Islet precursor cell (in vitro differentiated cells): ENCODE measurements at regions not wholly inside any gene's neighbourhood (a gene's known extent, or its start where the extent isn't known, plus 50 kb on each side); places are given as distances from the start of the nearest gene placed in this dataset.
A peak's percentile ranks its signal among the peaks of the same experiment; 100 is the strongest.
"Not testable (repeated sequence)": the region's sequence is repeated elsewhere in the genome, so short reads cannot be mapped to it uniquely, and the experiment has no call there.

Experiments used
- DNase-seq: peaks from one replicate; pipeline ENCODE4 v3.0.0-alpha.2; 2018

DNA sequence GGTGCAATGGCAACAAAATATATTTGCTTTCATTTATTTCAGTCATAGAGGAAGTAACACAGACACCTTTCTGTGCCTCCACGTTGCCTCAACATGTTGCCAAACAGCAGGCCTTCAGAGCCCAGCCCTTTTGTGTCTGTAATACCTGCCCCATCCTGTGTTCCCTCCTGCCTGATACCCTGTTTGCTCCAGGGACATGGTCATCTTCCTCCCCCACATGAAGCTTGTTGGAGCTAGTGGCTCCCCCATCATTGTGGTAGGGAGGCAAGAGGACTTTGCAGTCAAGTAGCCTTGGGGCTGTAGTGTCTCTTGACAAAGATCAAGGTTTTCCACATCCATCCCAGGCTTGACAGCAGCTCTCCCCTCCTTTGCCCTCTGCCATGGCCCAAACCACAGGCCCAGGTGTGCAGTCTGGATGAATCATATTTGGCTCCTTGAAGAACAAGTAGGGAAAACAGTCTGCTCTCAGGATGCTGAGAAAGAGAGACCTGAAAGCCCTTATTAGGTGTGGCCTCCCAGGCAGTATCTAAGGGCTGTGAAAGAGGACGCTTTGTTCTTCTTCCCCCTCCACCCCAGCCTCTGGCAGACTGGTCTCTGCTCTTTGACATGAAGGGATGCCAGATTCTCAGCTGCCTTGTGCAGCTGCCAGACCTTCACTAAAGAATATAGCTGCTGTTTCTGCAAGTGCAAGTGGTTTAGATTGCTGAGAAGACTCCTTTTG is 329.0 kb downstream of the C12orf75 start:
- DNase-seq, result peak; percentile 94

DNA sequence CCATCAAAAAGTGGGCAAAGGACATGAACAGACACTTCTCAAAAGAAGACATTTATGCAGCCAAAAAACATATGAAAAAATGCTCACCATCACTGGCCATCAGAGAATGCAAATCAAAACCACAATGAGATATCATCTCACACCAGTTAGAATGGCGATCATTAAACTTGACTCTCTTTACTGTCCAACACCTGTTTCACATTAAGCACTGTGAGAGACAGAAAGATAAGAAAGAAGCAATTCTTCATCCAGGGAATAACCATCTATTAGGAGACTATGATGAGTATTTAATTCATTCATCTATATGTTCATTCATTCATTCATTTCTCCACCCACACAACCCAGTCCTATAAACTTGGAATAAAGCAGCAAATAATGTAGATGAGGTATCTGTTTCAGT is 334.3 kb downstream of the C12orf75 start:
- not testable (repeated sequence) for DNase-seq

DNA sequence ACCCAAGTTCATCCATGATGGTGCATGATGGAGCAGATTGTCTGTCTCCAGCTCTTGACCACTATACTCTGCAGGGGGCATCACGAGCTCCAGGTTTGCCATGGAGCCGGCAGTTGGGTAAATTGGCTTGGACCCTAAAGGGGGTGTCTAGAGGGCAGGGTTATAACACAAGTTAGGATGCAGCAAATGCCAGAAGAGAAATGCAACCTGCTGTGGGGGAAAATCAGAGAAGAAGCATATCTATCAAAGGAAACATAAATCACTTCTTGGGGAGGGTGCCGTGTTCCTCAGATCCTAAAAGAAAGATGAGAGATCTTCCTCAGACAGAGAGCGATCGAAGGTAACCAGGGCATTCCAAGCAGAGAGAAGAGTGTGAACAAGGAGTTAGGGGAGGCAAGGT is 334.9 kb downstream of the C12orf75 start:
- DNase-seq, result no peak

DNA sequence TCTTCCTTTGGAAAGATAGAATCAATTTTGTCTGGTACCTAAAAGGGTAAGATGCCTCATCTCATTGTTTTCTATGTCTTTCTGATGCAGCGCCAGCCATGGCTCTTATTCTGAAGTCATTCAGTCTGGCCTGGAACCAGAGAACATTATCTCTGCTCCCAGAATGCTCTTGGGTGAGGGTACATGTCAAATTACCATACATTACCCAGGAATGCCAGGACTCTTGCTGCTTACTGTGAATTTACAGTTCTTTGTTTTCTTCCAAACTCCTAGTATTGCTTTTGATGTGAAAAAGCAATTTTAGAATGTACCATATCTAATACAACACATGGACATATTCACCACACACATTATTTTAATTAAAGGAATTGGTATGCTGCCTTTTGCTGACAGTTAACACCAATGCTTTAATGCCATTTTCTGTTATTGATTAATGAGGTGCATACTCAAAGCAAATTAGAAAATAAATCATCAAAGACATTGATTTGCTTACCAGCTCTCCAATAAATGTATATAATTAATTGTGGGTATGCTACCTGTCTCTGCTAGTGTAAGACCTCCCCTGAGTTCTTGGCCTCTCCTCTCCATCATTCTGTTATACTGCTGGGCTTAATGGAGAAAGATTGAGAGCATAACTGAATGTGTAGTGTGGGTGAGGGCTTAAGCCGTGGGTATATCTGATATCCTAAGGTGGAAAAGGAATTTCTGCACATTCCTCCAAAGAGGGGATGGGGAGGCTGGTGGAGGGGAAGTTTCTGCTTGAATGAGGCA is 337.7 kb downstream of the C12orf75 start:
- DNase-seq, result no peak

DNA sequence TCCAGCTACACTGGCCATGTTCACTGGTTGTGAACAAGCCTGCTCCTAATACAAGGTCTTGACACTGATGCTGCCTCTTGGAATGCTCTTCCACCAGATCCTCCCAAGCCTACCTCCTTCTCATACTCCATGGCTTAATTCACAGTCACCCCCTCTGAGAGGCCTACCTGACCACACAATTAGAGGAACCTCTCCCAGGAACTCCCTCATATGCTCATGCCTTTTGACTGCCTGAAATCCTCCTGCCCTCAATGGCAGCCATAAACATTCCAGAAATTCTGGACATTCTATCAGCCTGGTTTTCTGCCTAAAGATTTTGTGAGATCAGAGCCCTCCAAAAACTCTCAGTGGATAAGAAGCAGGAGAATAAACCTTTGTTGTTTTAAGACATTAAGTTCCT is 340.2 kb downstream of the C12orf75 start:
- DNase-seq, result peak; percentile 90

DNA sequence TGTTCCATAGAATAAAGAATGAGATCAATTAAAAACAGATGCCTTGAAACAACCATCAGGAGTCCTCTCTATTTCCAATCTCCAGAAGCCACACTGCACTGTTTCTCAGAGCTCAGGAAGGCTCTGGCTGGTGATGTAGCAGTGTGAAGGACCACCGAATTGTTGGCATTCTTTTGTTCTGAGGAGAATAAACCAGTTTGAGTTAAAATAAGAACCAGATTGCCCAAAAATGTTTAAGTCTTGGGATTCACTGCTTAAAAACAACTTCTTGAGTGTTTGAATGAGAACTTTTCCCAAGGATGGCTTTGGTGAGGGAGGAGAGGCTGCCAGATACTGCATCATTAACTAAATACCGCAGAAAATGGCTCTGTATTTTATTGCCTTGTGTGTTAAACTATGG is 341.2 kb downstream of the C12orf75 start:
- no peak for DNase-seq

DNA sequence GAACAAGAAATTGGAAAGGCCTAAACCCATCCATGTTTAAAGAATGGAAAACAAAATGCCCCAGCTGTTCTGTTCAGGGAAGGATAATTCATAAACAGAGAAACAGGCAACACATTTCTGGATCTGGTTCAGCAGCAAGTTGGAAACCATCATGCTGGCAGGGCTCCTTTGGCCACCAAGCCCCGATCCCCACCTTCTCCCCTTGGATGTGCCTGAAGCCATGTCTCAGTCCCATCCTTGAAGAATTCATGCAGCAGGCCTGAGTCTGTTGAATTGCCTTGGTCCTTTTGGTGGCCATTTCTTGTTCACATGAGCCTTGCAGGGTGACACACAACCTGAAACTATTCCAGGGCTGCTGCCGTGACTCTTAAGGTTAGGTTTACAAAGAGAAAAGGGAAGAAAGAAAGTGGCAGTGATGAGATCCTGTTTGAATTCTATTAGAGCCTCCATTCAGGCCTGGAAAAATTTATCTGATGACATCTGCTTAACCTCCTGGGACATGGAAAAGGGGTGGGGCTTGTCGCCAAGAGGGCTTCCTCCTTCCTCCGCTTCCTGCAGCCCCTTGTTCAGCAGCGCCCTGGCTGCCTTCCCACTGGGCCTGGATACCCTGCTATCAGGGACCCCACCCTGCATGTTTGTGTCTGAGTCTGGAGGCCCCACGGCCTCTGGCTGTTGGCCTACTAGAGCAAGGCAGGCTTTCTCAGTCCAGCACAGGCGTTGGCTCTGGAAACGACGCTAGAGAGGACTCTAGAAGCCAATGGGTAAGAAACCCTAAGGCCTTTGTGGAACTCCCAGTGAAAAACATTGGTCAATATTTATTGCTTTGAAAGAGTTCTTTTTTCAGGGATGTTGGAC is 341.9 kb downstream of the C12orf75 start:
- DNase-seq, result no peak

DNA sequence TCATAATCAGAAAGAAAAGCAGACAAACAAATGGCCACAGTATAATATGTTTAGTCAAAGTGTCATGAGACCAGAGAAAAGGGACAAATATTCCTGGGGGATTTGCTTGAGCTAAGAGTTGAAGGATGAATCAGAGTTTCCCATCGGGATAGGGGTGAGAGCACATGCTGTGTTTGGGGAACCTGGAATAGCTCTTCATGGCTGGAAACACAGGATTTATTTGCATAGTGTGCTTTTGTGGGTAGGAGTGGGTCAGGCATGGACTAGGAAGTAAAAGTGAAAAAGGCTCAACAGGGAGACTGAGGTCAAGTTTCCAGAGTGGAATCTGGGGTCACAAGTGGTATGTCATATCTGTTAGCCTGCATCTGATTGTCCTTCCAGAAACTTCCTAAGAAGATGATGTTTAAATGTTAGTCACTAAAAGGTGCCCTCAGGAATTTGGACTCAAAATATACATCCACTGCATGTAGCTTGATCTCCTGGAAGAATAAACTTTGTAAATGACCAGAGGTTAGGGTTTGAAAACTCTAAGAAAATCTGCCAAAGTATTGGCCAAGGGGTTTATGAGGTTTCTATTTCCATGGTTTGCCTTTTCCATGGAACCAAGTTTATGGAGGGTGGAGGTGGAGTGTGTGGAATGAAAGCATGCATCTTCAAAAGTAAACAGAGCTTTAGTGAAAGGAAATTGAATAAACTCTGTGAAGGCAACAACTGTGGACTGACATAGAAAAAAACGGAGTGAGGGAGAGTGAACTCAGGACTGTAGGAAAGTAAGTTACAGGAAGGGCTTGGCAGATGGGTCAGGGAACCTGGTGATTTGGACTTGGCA is 344.6 kb downstream of the C12orf75 start:
- DNase-seq, result no peak

DNA sequence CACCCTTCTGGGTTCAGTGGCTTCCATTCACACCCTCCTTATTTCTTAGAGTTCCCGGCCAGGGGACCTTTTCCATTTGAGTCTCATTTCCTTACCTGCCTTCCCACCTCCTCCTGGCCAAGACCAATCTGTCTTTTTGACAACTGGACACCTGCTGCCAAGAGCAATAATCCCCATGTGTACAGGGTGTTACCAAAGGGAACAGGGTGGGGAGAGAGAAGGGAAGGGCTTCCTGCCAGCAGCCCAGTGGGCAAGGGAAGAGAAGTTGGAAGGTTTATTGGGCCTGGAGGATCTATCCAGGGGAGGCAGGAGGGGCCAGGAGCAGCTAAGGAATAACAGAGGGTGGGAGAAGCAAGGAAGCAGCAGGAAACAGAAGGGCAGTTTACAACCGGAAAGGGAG is 346.2 kb downstream of the C12orf75 start:
- DNase-seq, result peak; percentile 50

DNA sequence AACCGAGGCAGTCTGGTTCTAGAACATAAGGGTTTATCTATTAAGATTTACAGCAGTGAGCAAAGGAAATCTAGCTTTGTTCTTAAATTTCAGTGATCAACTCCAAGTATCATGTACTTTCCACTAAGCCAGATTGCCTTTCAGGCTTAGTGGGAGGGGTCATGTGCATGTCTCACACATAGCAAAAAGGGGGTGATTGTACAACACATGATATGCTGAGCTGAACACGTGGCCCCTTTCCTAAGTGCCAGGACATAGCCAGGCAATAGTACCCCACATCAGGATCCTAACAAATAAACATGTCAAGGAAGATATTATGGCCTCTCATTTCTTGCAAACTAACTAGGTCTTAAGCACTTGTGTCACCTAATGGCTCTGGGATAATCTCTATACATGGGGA is 347.2 kb downstream of the C12orf75 start:
- no peak for DNase-seq

DNA sequence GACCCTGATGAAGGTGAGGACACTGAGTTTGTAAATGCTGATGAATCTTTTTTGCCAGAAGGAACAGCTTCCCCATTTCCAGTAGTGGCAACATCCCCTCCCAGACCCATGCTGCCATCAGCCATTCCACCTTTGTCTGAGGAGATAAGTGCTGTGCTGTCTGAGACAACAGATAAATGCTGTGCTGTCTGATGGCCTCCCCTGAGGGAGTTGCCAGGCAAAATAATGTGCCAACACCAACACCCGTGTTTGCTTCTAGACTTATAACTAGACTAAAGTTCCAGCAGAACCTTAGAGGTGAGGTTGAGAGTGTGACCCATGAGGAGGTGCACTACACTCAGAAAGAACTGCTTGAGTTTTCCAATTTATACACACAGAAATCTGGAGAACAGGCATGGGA is 349.5 kb downstream of the C12orf75 start:
- no peak for DNase-seq

DNA sequence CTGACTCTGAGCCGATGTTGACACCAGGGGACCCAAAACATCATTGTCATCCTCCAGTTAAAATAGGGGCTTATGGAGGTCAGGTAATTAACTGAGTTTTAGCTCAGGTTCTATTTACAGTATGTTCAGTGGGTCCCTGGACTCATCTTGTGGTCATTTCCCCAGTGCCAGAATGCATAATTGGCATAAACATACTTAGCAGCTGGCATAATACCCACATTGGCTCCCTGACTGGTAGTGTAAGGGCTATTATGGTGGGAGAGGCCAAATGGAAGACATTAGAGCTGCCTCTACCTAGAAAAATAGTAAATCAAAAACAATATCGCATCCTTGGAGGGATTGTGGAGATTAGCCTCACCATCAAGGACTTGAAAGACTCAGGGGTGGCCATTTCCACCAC is 350.9 kb downstream of the C12orf75 start:
- DNase-seq, result no peak

DNA sequence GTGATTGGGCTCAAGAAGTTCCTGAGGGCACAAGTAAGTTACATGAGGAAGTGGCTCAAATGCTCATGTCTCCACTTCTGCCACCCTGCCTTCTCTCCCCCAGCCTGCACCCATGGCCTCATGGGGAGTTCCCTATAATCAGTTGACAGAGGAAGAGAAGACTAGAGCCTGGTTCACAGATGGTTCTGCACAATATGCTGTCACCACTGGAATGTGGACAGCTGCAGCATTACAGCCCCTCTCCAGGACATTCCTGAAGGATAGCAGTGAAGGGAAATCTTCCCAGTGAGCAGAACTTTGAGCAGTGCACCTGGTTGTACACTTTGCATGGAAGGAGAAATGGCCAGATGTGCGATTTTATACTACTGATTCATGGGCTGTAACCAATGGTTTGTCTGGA is 352.3 kb downstream of the C12orf75 start:
- DNase-seq, result peak; percentile 48

DNA sequence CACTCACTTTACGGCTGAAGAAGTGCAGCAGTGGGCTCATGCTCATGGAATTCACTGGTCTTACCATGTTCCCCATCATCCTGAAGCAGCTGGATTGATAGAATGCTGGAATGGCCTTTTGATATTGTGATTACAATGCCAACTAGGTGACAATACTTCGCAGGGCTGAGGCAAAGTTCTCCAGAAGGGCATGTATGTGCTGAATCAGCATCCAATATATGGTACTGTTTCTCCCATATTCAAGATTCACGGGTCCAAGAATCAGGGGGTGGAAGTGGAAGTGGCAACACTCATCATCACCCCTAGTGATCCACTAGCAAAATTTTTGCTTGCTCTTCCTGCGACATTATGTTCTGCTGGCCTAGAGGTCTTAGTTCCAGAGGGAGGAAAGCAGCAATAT is 353.3 kb downstream of the C12orf75 start:
- peak; percentile 17 for DNase-seq

DNA sequence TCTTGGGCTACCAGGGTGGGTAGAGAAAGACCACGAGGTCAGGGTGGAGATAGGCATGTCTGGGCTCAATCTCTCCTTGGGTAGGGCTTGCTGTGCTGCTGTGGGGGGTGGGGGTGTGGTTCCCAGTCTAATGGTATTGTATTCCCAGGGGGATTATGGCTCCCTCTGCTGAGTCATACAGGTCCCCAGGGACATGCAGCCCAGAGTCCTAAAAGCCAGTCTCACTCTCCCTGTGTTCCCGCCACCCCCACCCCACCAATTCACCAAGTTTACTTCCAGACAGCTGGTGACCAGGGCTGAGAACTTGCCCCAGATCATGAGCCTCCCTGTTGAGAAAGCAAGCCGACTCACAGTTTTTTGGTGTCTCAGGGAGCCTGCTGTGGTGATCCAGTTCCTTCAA is 367.6 kb downstream of the C12orf75 start:
- no peak for DNase-seq

DNA sequence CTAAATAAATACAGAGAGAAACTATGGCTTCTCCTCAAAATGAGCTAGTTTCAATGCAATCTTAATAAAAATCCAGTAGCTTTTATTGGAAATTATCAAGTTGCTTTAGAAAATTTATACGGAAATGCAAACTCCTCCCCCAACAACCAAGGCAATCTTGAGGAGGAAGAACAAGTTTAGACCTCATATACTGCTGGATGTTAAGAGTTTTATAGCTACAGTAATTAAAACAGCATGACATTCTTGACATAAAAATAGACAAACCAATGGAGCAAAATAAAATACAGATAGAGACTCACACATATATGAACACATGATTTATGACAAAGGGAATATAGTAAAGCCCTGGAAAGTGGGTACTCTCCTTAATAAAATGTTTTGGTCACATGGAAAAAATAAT is 368.7 kb downstream of the C12orf75 start:
- no peak for DNase-seq

DNA sequence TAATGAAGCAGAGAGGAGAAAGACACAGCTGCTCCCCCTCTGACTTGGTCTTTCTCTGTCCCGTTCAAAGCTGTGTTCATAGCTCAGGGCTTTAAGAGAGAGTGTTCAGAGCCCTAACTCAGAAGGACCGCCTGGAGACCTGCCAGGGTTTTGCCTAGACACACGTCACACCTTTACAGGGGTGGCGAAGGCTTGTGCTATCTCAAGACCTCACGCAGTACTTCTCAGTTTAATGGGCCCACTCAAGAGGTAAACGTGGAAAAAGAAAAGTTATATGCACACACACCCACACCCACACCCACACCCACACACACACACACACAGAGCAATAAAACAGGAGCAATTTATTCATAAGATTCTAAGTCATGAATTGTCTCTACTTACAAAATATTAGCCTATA is 374.3 kb downstream of the C12orf75 start:
- no peak for DNase-seq

DNA sequence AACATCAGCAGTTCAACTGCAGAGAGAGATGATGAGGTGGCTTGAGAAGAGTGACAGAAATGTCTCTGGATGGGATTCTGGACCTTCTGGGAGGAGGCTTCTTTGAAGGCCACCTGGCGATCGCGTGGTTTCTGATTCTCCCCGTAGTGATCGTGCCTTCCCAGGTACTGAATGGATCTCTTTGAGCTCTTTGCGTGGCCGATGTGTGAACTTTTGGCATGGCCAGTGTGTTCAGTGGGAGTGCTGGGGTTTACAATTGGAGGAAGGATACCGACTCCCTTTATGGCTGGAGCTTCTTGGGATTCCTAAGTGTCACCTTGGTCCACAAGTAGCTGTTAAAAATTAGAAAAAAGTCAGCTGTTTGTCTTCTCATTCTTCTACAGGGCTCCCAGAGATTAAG is 374.7 kb downstream of the C12orf75 start:
- DNase-seq, result no peak

DNA sequence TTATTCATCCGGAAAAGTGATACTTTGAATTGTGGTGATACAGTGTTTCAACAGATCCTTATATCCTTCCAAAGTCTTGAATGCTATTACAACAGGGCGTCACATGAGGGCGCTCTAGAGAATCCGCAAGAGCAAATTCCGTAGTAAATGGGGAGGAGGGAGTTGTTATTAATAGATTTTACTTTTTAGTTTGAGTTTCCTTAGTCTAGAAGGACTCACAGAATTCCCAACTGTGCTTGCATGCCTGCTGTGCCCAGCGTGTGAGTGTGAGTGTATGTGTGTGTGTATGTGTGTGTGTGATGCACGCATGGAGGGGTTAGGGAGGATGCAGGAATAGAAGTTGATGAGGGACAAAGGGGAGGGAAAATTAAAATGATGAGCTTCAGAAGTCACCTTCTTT is 375.3 kb downstream of the C12orf75 start:
- peak; percentile 67 for DNase-seq

DNA sequence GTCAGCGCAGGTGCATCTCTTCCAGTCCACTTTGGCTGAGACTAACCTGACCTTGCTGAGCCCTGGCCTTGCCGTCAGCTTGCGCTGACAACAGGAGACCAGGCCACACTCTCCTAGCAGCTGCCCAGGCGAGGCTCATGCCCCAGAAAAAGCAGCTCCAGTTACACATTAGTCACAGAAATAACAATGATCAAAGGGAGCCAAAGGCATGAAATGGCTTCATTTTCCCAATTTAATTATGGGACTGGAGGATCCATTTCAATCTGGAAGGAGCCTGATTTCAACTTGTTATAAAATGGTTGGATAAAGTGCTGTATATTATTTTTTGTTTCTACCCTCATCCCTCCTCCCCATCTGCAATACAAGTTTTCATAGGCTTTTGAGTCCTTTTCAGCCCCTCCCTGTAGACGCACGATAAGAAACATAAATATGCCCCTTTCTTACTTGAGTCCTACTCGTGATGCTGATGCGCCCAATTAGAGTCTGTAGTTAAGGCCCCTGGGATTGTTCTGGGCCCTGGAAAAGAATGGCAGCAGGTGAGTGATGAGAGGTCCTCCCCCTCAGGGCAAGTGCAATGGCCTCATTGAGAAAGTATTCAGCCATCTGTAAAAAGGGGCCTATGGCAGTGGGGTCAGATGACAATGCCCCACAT is 376.0 kb downstream of the C12orf75 start:
- DNase-seq, result peak; percentile 98

DNA sequence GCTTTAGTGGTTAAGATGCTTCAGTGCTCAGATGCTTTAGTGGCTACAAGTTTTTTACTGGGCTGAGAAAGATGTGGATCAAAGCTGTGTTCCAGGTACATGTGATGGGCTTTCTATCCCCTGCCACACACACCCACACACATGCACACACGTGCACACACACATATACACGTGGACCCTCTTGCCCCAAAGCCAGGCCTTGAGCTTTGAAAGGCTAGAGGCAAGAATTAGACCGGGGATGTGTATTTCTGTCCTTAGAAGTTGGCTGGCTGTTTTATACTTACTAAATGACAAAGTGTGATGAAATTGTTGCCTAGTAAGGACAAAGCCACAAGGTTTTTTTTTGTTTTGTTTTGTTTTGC is 376.5 kb downstream of the C12orf75 start:
- DNase-seq, result no peak

DNA sequence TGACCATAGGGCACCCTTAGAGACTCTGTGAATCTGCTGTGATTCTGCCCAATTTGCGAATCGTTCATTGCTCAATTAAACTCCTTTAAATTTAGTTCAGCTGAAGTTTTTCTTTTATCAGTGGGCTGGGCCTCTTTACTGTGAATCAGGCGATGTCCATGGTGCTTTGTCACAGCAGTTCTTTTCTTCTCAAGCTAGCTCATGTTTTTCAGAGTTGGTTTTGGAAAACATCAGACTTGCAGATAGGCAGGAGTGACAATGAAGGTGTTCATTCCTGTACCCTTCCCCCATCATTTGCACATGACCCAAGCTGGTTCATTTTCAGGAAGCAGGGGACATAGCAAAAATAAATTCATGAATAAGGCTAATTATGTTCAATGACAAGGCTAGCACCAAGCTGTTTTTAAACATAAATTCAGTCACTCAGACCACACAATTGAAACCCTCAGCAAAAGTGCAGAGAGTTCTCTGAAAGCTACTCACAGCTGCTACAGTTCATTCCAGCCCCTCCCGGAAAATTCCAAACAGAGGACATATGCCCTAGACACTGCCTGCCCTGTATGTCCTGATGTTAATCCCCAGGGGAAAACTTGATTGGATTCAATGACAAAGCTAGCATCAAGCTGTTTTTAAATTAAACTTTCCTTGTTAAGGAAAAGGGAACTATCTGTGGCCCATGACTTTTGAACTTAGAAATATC is 383.3 kb downstream of the C12orf75 start:
- DNase-seq, result no peak
